ENCODE measurements at regions not wholly inside any gene's neighbourhood (a gene's known extent, or its start where the extent isn't known, plus 50 kb on each side); places are given as distances from the start of the nearest gene placed in this dataset.
"Not testable (repeated sequence)": the region's sequence is repeated elsewhere in the genome, so short reads cannot be mapped to it uniquely, and the experiment has no call there.

GRCh38 chr6:126665551-126665950, 325.6 kb downstream of the CENPW start:
- no peak for DNase-seq (ENCODE audit: extremely low read depth, low read depth)
- no peak for TF ChIP-seq CTCF (IDR thresholded peaks at IDR 0.05; ENCODE audit: low read depth, low read length, missing control alignments)
- H3K4me3 ChIP-seq (replicated peaks; ENCODE audit: low read depth, low read length): no peak overlapping the region

GRCh38 chr6:126667071-126667470, 327.2 kb downstream of the CENPW start:
- no peak overlapping the region for H3K4me3 ChIP-seq (replicated peaks; ENCODE audit: low read depth, low read length)
- DNase-seq (ENCODE audit: extremely low read depth, low read depth): no peak
- TF ChIP-seq CTCF (IDR thresholded peaks at IDR 0.05; ENCODE audit: low read depth, low read length, missing control alignments): no peak

GRCh38 chr6:126667728-126668127, 327.8 kb downstream of the CENPW start:
- H3K4me3 ChIP-seq (replicated peaks; ENCODE audit: low read depth, low read length): no peak overlapping the region
- TF ChIP-seq CTCF (IDR thresholded peaks at IDR 0.05; ENCODE audit: low read depth, low read length, missing control alignments): no peak
- DNase-seq (ENCODE audit: extremely low read depth, low read depth): no peak

DNA sequence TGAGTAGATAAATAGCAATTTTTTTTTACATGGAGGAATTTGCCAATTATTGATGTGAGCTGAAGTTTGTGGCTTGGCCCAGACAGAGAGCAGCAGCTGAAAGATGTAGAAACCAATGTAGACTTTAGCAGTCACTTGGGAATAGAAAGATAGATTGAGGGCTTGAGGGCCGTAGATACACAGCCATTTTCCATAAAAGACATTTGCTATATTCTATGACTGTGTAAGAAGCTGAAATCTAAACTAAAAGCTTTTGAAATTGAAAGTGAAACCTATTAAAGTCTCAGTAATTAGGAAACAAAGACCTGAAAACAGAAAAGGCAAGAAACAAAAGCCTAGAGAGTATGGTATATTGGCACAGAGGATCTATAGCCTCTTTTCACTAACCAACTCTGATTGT, 332.7 kb downstream of the CENPW start:
- no peak overlapping the region for H3K4me3 ChIP-seq (replicated peaks; ENCODE audit: low read depth, low read length)
- DNase-seq (ENCODE audit: extremely low read depth, low read depth): no peak
- no peak for TF ChIP-seq CTCF (IDR thresholded peaks at IDR 0.05; ENCODE audit: low read depth, low read length, missing control alignments)

DNA sequence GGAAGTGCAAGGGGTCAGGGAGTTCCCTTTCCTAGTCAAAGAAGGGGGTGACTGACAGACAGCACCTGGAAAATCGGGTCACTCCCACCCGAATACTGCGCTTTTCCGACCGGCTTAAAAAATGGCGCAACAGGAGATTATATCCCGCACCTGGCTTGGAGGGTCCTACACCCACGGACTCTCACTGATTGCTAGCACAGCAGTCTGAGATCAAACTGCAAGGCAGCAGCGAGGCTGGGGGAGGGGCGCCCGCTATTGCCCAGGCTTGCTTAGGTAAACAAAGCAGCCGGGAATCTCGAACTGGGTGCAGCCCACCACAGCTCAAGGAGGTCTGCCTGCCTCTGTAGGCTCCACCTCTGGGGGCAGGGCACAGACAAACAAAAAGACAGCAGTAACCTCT, 333.8 kb downstream of the CENPW start:
- not testable (repeated sequence) for DNase-seq (ENCODE audit: extremely low read depth, low read depth); H3K4me3 ChIP-seq (replicated peaks; ENCODE audit: low read depth, low read length)

DNA sequence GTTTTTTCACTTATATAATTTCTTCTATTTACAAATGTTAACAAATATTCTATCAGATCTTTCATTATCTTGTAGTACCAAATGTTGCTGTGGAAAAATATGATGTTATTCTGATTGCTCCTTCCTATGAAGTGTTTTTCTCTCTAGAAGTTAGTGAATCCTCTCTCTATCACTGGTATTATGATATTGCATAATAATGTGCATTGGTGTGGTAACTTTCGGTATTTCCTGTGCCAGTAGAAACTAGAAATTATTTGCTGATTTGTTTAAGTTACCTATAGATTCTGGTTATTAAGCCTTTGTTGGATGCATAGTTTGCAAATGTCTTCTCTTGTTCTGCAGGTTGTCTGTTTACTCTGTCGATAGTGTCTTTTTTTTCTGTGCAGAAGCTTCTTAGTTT, 342.5 kb downstream of the CENPW start:
- DNase-seq (ENCODE audit: extremely low read depth, low read depth): no peak
- no peak for TF ChIP-seq CTCF (IDR thresholded peaks at IDR 0.05; ENCODE audit: low read depth, low read length, missing control alignments)

DNA sequence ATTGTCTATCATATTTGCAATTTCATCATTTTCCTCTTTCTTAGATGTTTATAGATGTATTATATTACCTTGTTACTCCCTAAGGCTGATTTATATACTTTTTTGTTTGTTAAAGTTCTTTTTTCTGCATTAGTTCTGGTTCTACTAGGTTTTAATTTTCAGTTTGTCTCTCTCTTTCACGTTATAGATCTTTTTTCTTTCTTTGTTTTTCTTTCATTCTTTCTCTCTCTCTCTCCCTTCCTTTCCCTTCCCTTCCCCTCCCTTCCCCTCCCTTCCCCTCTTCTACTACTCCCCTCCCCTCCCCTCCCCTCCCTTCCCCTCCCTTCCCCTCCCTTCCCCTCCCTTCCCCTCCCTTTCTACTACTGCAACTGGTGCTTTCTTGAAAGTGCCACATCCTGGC, 345.3 kb downstream of the CENPW start:
- DNase-seq (ENCODE audit: extremely low read depth, low read depth): no peak
- no peak overlapping the region for H3K4me3 ChIP-seq (replicated peaks; ENCODE audit: low read depth, low read length)
- TF ChIP-seq CTCF (IDR thresholded peaks at IDR 0.05; ENCODE audit: low read depth, low read length, missing control alignments): no peak

More for the DNA sequence above, 342.5 kb downstream of the CENPW start:
- H3K4me3 ChIP-seq (replicated peaks; ENCODE audit: low read depth, low read length): no peak overlapping the region
